Neural cell (in vitro differentiated cells): ENCODE measurements at regions not wholly inside any gene's neighbourhood (a gene's known extent, or its start where the extent isn't known, plus 50 kb on each side); places are given as distances from the start of the nearest gene placed in this dataset.
"Not testable (repeated sequence)": the region's sequence is repeated elsewhere in the genome, so short reads cannot be mapped to it uniquely, and the experiment has no call there.

Source experiments
- H2AFZ ChIP-seq: fragments of 200-600, 300-800 bp; sonication (generic), shearing (Covaris generic); 2 replicates; pipeline ENCODE4 v1.6.0; 2014; ENCODE audit warnings: low read depth, mild to moderate bottlenecking, antibody characterized with exemption, low read length, moderate library complexity
- H3F3A ChIP-seq: fragments of 200-600 bp; shearing (Covaris generic); 2 replicates; pipeline ENCODE4 v1.6.1; 2016; ENCODE audit warnings: mild to moderate bottlenecking, moderate library complexity, mixed read lengths, antibody characterized with exemption, low read length; ENCODE audit not compliant: insufficient read depth, poor library complexity, severe bottlenecking
- H3K27ac ChIP-seq: fragments of 200-600, 300-800 bp; sonication (generic), shearing (Covaris generic); 2 replicates; pipeline ENCODE4 v1.5.1; 2014; ENCODE audit warnings: mild to moderate bottlenecking, low read length, moderate library complexity
- H3K27me3 ChIP-seq: fragments of 300-800, 200-600 bp; sonication (generic), shearing (Covaris generic); 2 replicates; pipeline ENCODE4 v1.6.0; 2014; ENCODE audit warnings: mild to moderate bottlenecking, low read depth, low read length, moderate library complexity; ENCODE audit not compliant: insufficient read depth
- H3K36me3 ChIP-seq: fragments of 300-800, 200-600 bp; sonication (generic), shearing (Covaris generic); 2 replicates; pipeline ENCODE4 v1.5.1; 2014; ENCODE audit warnings: mild to moderate bottlenecking, antibody characterized with exemption, low read length, moderate library complexity; ENCODE audit not compliant: insufficient read depth
- H3K4me2 ChIP-seq: fragments of 300-800, 200-600 bp; sonication (generic), shearing (Covaris generic); 2 replicates; pipeline ENCODE4 v1.6.0; 2014; ENCODE audit warnings: mild to moderate bottlenecking, low read length
- H3K4me3 ChIP-seq: fragments of 300-800, 200-600 bp; sonication (generic), shearing (Covaris generic); 2 replicates; pipeline ENCODE4 v1.5.1; 2014; ENCODE audit warnings: mild to moderate bottlenecking, low read length, moderate library complexity
- H3K79me2 ChIP-seq: fragments of 200-600 bp; shearing (Covaris generic); replicated peaks from 2 replicates; pipeline ENCODE4 v1.6.0; 2014; ENCODE audit warnings: mild to moderate bottlenecking, low read length, moderate library complexity; ENCODE audit not compliant: insufficient read depth
- H3K9ac ChIP-seq: fragments of 300-800, 200-600 bp; sonication (generic), shearing (Covaris generic); 2 replicates; pipeline ENCODE4 v1.6.1; 2016; ENCODE audit warnings: mild to moderate bottlenecking, low read length, mixed read lengths
- H3K9me2 ChIP-seq: fragments of 200-600 bp; shearing (Covaris generic); 2 replicates; pipeline ENCODE4 v1.6.1; 2016; ENCODE audit warnings: mild to moderate bottlenecking, low read length, mixed read lengths; ENCODE audit not compliant: insufficient read depth
- H3K9me3 ChIP-seq: fragments of 200-600, 300-800 bp; sonication (generic), shearing (Covaris generic); 2 replicates; pipeline ENCODE4 v1.6.1; 2016; ENCODE audit warnings: mild to moderate bottlenecking, mixed run types, low read length, moderate library complexity, mixed read lengths
- H4K20me1 ChIP-seq: fragments of 200-600 bp; shearing (Covaris generic); 2 replicates; pipeline ENCODE4 v1.6.1; 2016; ENCODE audit warnings: mild to moderate bottlenecking, mixed run types; ENCODE audit not compliant: insufficient read depth
- CTCF ChIP-seq: fragments of 450-650 bp; IDR thresholded peaks from 2 replicates; pipeline ENCODE4 v1.5.1; 2014; ENCODE audit warnings: antibody characterized with exemption, mild to moderate bottlenecking, moderate library complexity; ENCODE audit not compliant: poor library complexity, severe bottlenecking
- EP300 ChIP-seq: fragments of 450-650 bp; conservative IDR thresholded peaks from 2 replicates; pipeline ENCODE4 v1.6.1; 2014; ENCODE audit warnings: antibody characterized with exemption, mild to moderate bottlenecking, moderate library complexity; ENCODE audit not compliant: poor library complexity, severe bottlenecking
- EZH2 ChIP-seq: fragments of 200-600, 300-800 bp; shearing (Covaris generic), sonication (generic); IDR thresholded peaks from 2 replicates; pipeline ENCODE4 v1.6.1; 2014; ENCODE audit warnings: antibody characterized with exemption, low read length, borderline replicate concordance, mild to moderate bottlenecking; ENCODE audit not compliant: insufficient read depth, poor library complexity, severe bottlenecking
- MXI1 ChIP-seq: fragments of 450-650 bp; conservative IDR thresholded peaks from 2 replicates; pipeline ENCODE4 v1.6.1; 2014; ENCODE audit warnings: antibody characterized with exemption, mild to moderate bottlenecking; ENCODE audit not compliant: poor library complexity, severe bottlenecking
- POLR2AphosphoS5 ChIP-seq: IDR thresholded peaks from 2 replicates; pipeline ENCODE4 v1.6.1; 2012
- RAD21 ChIP-seq: fragments of 450-650 bp; conservative IDR thresholded peaks from 2 replicates; pipeline ENCODE4 v1.6.1; 2014; ENCODE audit warnings: antibody characterized with exemption, mild to moderate bottlenecking, moderate library complexity
- REST ChIP-seq: IDR thresholded peaks from 2 replicates; pipeline ENCODE4 v1.6.1; 2012; ENCODE audit warnings: borderline replicate concordance
- SMC3 ChIP-seq: fragments of 450-650 bp; conservative IDR thresholded peaks from 2 replicates; pipeline ENCODE4 v1.6.1; 2014; ENCODE audit warnings: antibody characterized with exemption, mild to moderate bottlenecking, moderate library complexity; ENCODE audit not compliant: poor library complexity
- TAF1 ChIP-seq: IDR thresholded peaks from 2 replicates; pipeline ENCODE4 v1.6.1; 2012; ENCODE audit warnings: low read depth

- no peak overlapping the region for H3K4me2 ChIP-seq
- TF ChIP-seq EP300 (no peak), POLR2AphosphoS5 (no peak), SMC3 (no peak), REST (no peak), MXI1 (no peak), CTCF (no peak), TAF1 (no peak), RAD21 (no peak), EZH2 (no peak)
- H2AFZ ChIP-seq = no peak overlapping the region
- H3K9ac ChIP-seq = no peak overlapping the region
- H3K9me2 ChIP-seq = no peaks in the 10 kb centered on the region
- no peaks in the 10 kb centered on the region for H3F3A ChIP-seq
- no peaks in the 10 kb centered on the region for H3K79me2 ChIP-seq
- H3K36me3 ChIP-seq = no peaks in the 10 kb centered on the region
- H3K9me3 ChIP-seq = no peaks in the 10 kb centered on the region
- H3K27ac ChIP-seq = no peak overlapping the region
- no peak overlapping the region for H3K4me3 ChIP-seq
- no peaks in the 10 kb centered on the region for H3K27me3 ChIP-seq
- no peaks in the 10 kb centered on the region for H4K20me1 ChIP-seq
These were observed 178.0 kb downstream of the HIPK3 start for GRCh38 chr11:33435216-33435615.

GRCh38 chr11:33434294-33434693, 177.1 kb downstream of the HIPK3 start:
- Histone ChIP-seq H2AFZ (no peak overlapping the region), H3K9me2 (no peaks in the 10 kb centered on the region), H3F3A (no peaks in the 10 kb centered on the region), H3K79me2 (no peaks in the 10 kb centered on the region), H3K27me3 (no peaks in the 10 kb centered on the region), H3K9me3 (no peaks in the 10 kb centered on the region), H3K4me2 (no peak overlapping the region), H3K36me3 (no peaks in the 10 kb centered on the region), H3K27ac (no peak overlapping the region), H4K20me1 (no peaks in the 10 kb centered on the region), H3K4me3 (no peak overlapping the region), H3K9ac (no peak overlapping the region)
- TF ChIP-seq POLR2AphosphoS5 (no peak), TAF1 (no peak), MXI1 (no peak), EP300 (no peak), CTCF (no peak), RAD21 (no peak), REST (no peak), EZH2 (no peak), SMC3 (no peak)

- H3K36me3 ChIP-seq, H3K4me2 ChIP-seq, H3F3A ChIP-seq, H3K79me2 ChIP-seq, H3K9me2 ChIP-seq, H3K27me3 ChIP-seq, H3K9ac ChIP-seq, H3K4me3 ChIP-seq, H4K20me1 ChIP-seq, H3K9me3 ChIP-seq, H2AFZ ChIP-seq, H3K27ac ChIP-seq: not testable (repeated sequence)
These were observed 171.3 kb downstream of the HIPK3 start for GRCh38 chr11:33428435-33428834.
